ENCODE measurements at regions not wholly inside any gene's neighbourhood (a gene's known extent, or its start where the extent isn't known, plus 50 kb on each side); places are given as distances from the start of the nearest gene placed in this dataset.

GRCh38 chr14:29165431-29165830 is 398.8 kb downstream of the FOXG1 start:
- Histone ChIP-seq H3K27ac (ENCODE audit: low read length in 2 of 2) (no peak overlapping the region), H3K9me3 (ENCODE audit: control extremely low read depth in 1 of 3, control insufficient read depth in 2 of 3, insufficient read depth in 1 of 3, low read length in 2 of 3) (peaks cover 0 to 12% (median 0%) of the 10 kb centered on the region in 3 donors), H3K36me3 (replicated peaks in 1 of 2; ENCODE audit: control extremely low read depth in 1 of 2, control insufficient read depth in 1 of 2, extremely low read depth in 1 of 2, insufficient read depth in 2 of 2, low read length in 1 of 2) (no peaks in the 10 kb centered on the region), H3K4me1 (ENCODE audit: control insufficient read depth in 2 of 2, insufficient read depth in 2 of 2, low read length in 2 of 2) (no peaks in the 10 kb centered on the region), H3K9ac (ENCODE audit: low read length) (no peak overlapping the region), H3K4me3 (ENCODE audit: control extremely low read depth in 1 of 5, extremely low read depth in 1 of 5, insufficient read depth in 1 of 5, low read depth in 2 of 5, low read length in 4 of 5) (no peak overlapping the region), H4K20me1 (ENCODE audit: control insufficient read depth, insufficient read depth, low read length, poor library complexity, severe bottlenecking) (no peaks in the 10 kb centered on the region), H3K27me3 (replicated peaks in 1 of 4; ENCODE audit: control extremely low read depth in 1 of 4, control insufficient read depth in 3 of 4, insufficient read depth in 4 of 4, low read length in 3 of 4) (no peaks in the 10 kb centered on the region), H2AFZ (ENCODE audit: insufficient read depth, low read depth, low read length, poor library complexity, severe bottlenecking) (no peak overlapping the region), H3K4me2 (replicated peaks; ENCODE audit: low read depth, low read length, poor library complexity, severe bottlenecking) (no peak overlapping the region), H3K79me2 (ENCODE audit: control insufficient read depth, insufficient read depth, low read length) (no peaks in the 10 kb centered on the region)
- Mint-ChIP-seq H3K27me3 (no peaks in the 10 kb centered on the region), H3K27ac (no peak overlapping the region), H3K4me1 (no peaks in the 10 kb centered on the region), H3K4me3 (no peak overlapping the region), H3K9me3 (ENCODE audit: insufficient read depth) (no peaks in the 10 kb centered on the region)
- ATAC-seq (ENCODE audit: low read depth) = no peak
- DNase-seq = no peak
- intact Hi-C loops (cut with micrococcal nuclease) = no loop called here
- TF ChIP-seq EZH2 (IDR thresholded peaks at IDR 0.05; ENCODE audit: borderline replicate concordance, insufficient read depth, low read depth, low read length, poor library complexity, severe bottlenecking) (no peak), CTCF (IDR thresholded peaks at IDR 0.05) (no peak)
- no CpG with 5 or more reads among the region's 1 CpG for WGBS (ENCODE audit: insufficient coverage)
- ChIA-PET POLR2A (no interaction called here), CTCF (no interaction called here)

GRCh38 chr14:29166507-29166906 is 399.9 kb downstream of the FOXG1 start:
- Histone ChIP-seq H3K4me3 (ENCODE audit: control extremely low read depth in 1 of 5, extremely low read depth in 1 of 5, insufficient read depth in 1 of 5, low read depth in 2 of 5, low read length in 4 of 5) (no peak overlapping the region), H2AFZ (ENCODE audit: insufficient read depth, low read depth, low read length, poor library complexity, severe bottlenecking) (no peak overlapping the region), H3K9ac (ENCODE audit: low read length) (no peak overlapping the region), H3K4me2 (replicated peaks; ENCODE audit: low read depth, low read length, poor library complexity, severe bottlenecking) (no peak overlapping the region), H3K79me2 (ENCODE audit: control insufficient read depth, insufficient read depth, low read length) (no peaks in the 10 kb centered on the region), H3K36me3 (replicated peaks in 1 of 2; ENCODE audit: control extremely low read depth in 1 of 2, control insufficient read depth in 1 of 2, extremely low read depth in 1 of 2, insufficient read depth in 2 of 2, low read length in 1 of 2) (no peaks in the 10 kb centered on the region), H3K27me3 (replicated peaks in 1 of 4; ENCODE audit: control extremely low read depth in 1 of 4, control insufficient read depth in 3 of 4, insufficient read depth in 4 of 4, low read length in 3 of 4) (no peaks in the 10 kb centered on the region), H3K27ac (ENCODE audit: low read length in 2 of 2) (no peak overlapping the region), H4K20me1 (ENCODE audit: control insufficient read depth, insufficient read depth, low read length, poor library complexity, severe bottlenecking) (no peaks in the 10 kb centered on the region), H3K9me3 (ENCODE audit: control extremely low read depth in 1 of 3, control insufficient read depth in 2 of 3, insufficient read depth in 1 of 3, low read length in 2 of 3) (peaks cover 0 to 12% (median 0%) of the 10 kb centered on the region in 3 donors), H3K4me1 (ENCODE audit: control insufficient read depth in 2 of 2, insufficient read depth in 2 of 2, low read length in 2 of 2) (no peaks in the 10 kb centered on the region)
- Mint-ChIP-seq H3K27me3 (no peaks in the 10 kb centered on the region), H3K27ac (no peak overlapping the region), H3K9me3 (ENCODE audit: insufficient read depth) (no peaks in the 10 kb centered on the region), H3K4me1 (no peaks in the 10 kb centered on the region), H3K4me3 (no peak overlapping the region)
- DNase-seq (no peak), ATAC-seq (ENCODE audit: low read depth) (no peak)
- intact Hi-C loops (cut with micrococcal nuclease) = no loop called here
- TF ChIP-seq CTCF (IDR thresholded peaks at IDR 0.05) = no peak
- TF ChIP-seq EZH2 (IDR thresholded peaks at IDR 0.05; ENCODE audit: borderline replicate concordance, insufficient read depth, low read depth, low read length, poor library complexity, severe bottlenecking) = no peak
- no CpG with 5 or more reads among the region's 1 CpG for WGBS (ENCODE audit: insufficient coverage)
- ChIA-PET POLR2A (no interaction called here), CTCF (no interaction called here)

Measured in B cell (primary cell).